Liver (tissue), 7 donors: ENCODE measurements at regions not wholly inside any gene's neighbourhood (a gene's known extent, or its start where the extent isn't known, plus 50 kb on each side); places are given as distances from the start of the nearest gene placed in this dataset.

ENCODE experiments used
- DNase-seq: peaks from one replicate; pipeline ENCODE4 v3.0.0-alpha.2; 2017; ENCODE audit warnings: low spot score
- H3K27ac ChIP-seq, 2 donors: one replicate each; pipeline ENCODE4 v1.7.0; 2013; ENCODE audit warnings: inconsistent platforms in 2 of 2, low read length in 2 of 2, control low read depth in 1 of 2, low read depth in 1 of 2, mild to moderate bottlenecking in 1 of 2
- H3K27me3 ChIP-seq, 4 donors: one replicate each; pipeline versions ENCODE4 v1.6.1 to v1.7.0; 2013; ENCODE audit warnings: low read length in 3 of 4, inconsistent platforms in 1 of 4, mild to moderate bottlenecking in 1 of 4, moderate library complexity in 1 of 4; ENCODE audit not compliant: control insufficient read depth in 4 of 4, insufficient read depth in 4 of 4
- H3K36me3 ChIP-seq, 4 donors: one replicate each; pipeline versions ENCODE4 v1.6.1 to v1.7.0; 2013; ENCODE audit warnings: low read length in 3 of 4, mild to moderate bottlenecking in 3 of 4, low read depth in 1 of 4, moderate library complexity in 1 of 4; ENCODE audit not compliant: control insufficient read depth in 4 of 4, insufficient read depth in 3 of 4
- H3K4me1 ChIP-seq, 4 donors: one replicate each; pipeline versions ENCODE4 v1.6.1 to v1.7.0; 2013; ENCODE audit warnings: low read length in 3 of 4, mild to moderate bottlenecking in 3 of 4, moderate library complexity in 1 of 4; ENCODE audit not compliant: control insufficient read depth in 4 of 4, insufficient read depth in 4 of 4
- H3K4me3 ChIP-seq, 3 donors: one replicate each; pipeline versions ENCODE4 v1.6.1 to v1.7.0; 2013; ENCODE audit warnings: low read length in 3 of 3, control low read depth in 1 of 3, low read depth in 1 of 3, mild to moderate bottlenecking in 1 of 3
- H3K9ac ChIP-seq, 2 donors: one replicate each; pipeline ENCODE4 v1.7.0; 2013; ENCODE audit warnings: low read length in 2 of 2, mild to moderate bottlenecking in 2 of 2, moderate library complexity in 2 of 2, control low read depth in 1 of 2, low read depth in 1 of 2
- H3K9me3 ChIP-seq, 4 donors: one replicate each; pipeline versions ENCODE4 v1.6.1 to v1.7.0; 2013; ENCODE audit warnings: low read length in 3 of 4; ENCODE audit not compliant: control insufficient read depth in 4 of 4
- ATF3 ChIP-seq: IDR thresholded peaks from 2 replicates; pipeline ENCODE4 v1.6.1; 2016; ENCODE audit warnings: antibody characterized with exemption
- EGR1 ChIP-seq, 2 donors: IDR thresholded peaks; 2 replicates each; pipeline ENCODE4 v1.6.1; 2016 to 2018; ENCODE audit warnings: antibody characterized with exemption in 2 of 2, low read depth in 2 of 2
- FOXA1 ChIP-seq: IDR thresholded peaks from 2 replicates; pipeline ENCODE4 v1.6.1; 2016; ENCODE audit warnings: antibody characterized with exemption
- FOXA2 ChIP-seq: IDR thresholded peaks from 2 replicates; pipeline ENCODE4 v1.6.1; 2016; ENCODE audit warnings: antibody characterized with exemption
- GABPA ChIP-seq, 2 donors: IDR thresholded peaks in 1 of 2; conservative IDR thresholded peaks in 1 of 2; 2 replicates each; pipeline ENCODE4 v1.6.1; 2016; ENCODE audit warnings: antibody characterized with exemption in 2 of 2, mild to moderate bottlenecking in 1 of 2, moderate library complexity in 1 of 2
- HNF4A ChIP-seq, 2 donors: conservative IDR thresholded peaks; 2 replicates each; pipeline ENCODE4 v1.6.1; 2016; ENCODE audit warnings: antibody characterized with exemption in 2 of 2, mild to moderate bottlenecking in 2 of 2
- HNF4G ChIP-seq: IDR thresholded peaks from 2 replicates; pipeline ENCODE4 v1.6.1; 2016; ENCODE audit warnings: antibody characterized with exemption
- JUND ChIP-seq, 2 donors: IDR thresholded peaks; 2 replicates each; pipeline ENCODE4 v1.6.1; 2016; ENCODE audit warnings: antibody characterized with exemption in 2 of 2
- MAX ChIP-seq: IDR thresholded peaks from 2 replicates; pipeline ENCODE4 v1.6.1; 2016; ENCODE audit warnings: antibody characterized with exemption
- NR2F2 ChIP-seq: IDR thresholded peaks from 2 replicates; pipeline ENCODE4 v1.6.1; 2016; ENCODE audit warnings: antibody characterized with exemption
- RAD21 ChIP-seq, 2 donors: IDR thresholded peaks; 2 replicates each; pipeline ENCODE4 v1.6.1; 2016; ENCODE audit warnings: antibody characterized with exemption in 2 of 2, mild to moderate bottlenecking in 2 of 2
- REST ChIP-seq: IDR thresholded peaks from 2 replicates; pipeline ENCODE4 v1.6.1; 2016; ENCODE audit warnings: antibody characterized with exemption, mild to moderate bottlenecking
- RXRA ChIP-seq, 2 donors: IDR thresholded peaks; 2 replicates each; pipeline ENCODE4 v1.6.1; 2017 to 2018; ENCODE audit warnings: antibody characterized with exemption in 2 of 2, mild to moderate bottlenecking in 1 of 2
- SP1 ChIP-seq: IDR thresholded peaks from 2 replicates; pipeline ENCODE4 v1.6.1; 2018; ENCODE audit warnings: antibody characterized with exemption, mild to moderate bottlenecking
- TAF1 ChIP-seq: conservative IDR thresholded peaks from 2 replicates; pipeline ENCODE4 v1.6.1; 2016; ENCODE audit warnings: antibody characterized with exemption, mild to moderate bottlenecking
- YY1 ChIP-seq: IDR thresholded peaks from 2 replicates; pipeline ENCODE4 v1.6.1; 2016; ENCODE audit warnings: antibody characterized with exemption, mild to moderate bottlenecking
- ZBTB33 ChIP-seq: IDR thresholded peaks from 2 replicates; pipeline ENCODE4 v1.6.1; 2016; ENCODE audit warnings: antibody characterized with exemption
- WGBS: extraction: QIAGEN DNeasy Blood & Tissue Kit; methylation state at CpG from one replicate; pipeline ENCODE4 v1.1.7; 2013; 5-methylcytosine and 5-hydroxymethylcytosine counted together
- donor health status: healthy.
- donor health status: healthy.
- donor health status: healthy.
- donor health status: healthy.

GRCh38 chr6:19721766-19722377 is 115.3 kb upstream of the ID4 start:
- Histone ChIP-seq H3K9me3 (peaks cover 0 to 4% (median 0%) of the 10 kb centered on the region in 4 donors), H3K4me1 (no peaks in the 10 kb centered on the region), H3K36me3 (no peaks in the 10 kb centered on the region), H3K27ac (no peak overlapping the region), H3K27me3 (peaks cover 0 to 3% (median 1%) of the 10 kb centered on the region in 4 donors), H3K9ac (no peak overlapping the region), H3K4me3 (no peak overlapping the region)
- DNase-seq = no peak
- 77% methylated on average over 11 of the region's 11 CpGs for WGBS
- TF ChIP-seq EGR1 (IDR thresholded peaks at IDR 0.05; ENCODE audit: low read depth in 2 of 2) = no peak
- TF ChIP-seq RXRA (IDR thresholded peaks at IDR 0.05) = no peak
- no peak for TF ChIP-seq SP1
- TF ChIP-seq HNF4A (conservative IDR thresholded peaks at IDR 0.05) = no peak
- TF ChIP-seq REST = no peak
- TF ChIP-seq NR2F2 = no peak
- no peak for TF ChIP-seq JUND (IDR thresholded peaks at IDR 0.05)

- peaks cover 0 to 4% (median 0%) of the 10 kb centered on the region in 4 donors for H3K9me3 ChIP-seq
- H3K27me3 ChIP-seq = peaks cover 0 to 3% (median 1%) of the 10 kb centered on the region in 4 donors
- no peaks in the 10 kb centered on the region for H3K4me1 ChIP-seq
- no peak overlapping the region for H3K27ac ChIP-seq
- no peak overlapping the region for H3K9ac ChIP-seq
- DNase-seq = no peak
- H3K36me3 ChIP-seq = no peaks in the 10 kb centered on the region
- 75% methylated on average over 6 of the region's 6 CpGs for WGBS
- no peak overlapping the region for H3K4me3 ChIP-seq
- TF ChIP-seq RXRA (IDR thresholded peaks at IDR 0.05) (no peak), MAX (no peak), GABPA (IDR thresholded peaks at IDR 0.05 in 1 of 2, conservative IDR thresholded peaks at IDR 0.05 in 1 of 2) (no peak), JUND (IDR thresholded peaks at IDR 0.05) (no peak), FOXA1 (no peak), HNF4A (conservative IDR thresholded peaks at IDR 0.05) (no peak), NR2F2 (no peak)
These were observed 114.2 kb upstream of the ID4 start for GRCh38 chr6:19722999-19723398.

GRCh38 chr6:19723545-19723944 is 113.6 kb upstream of the ID4 start:
- H3K9ac ChIP-seq = no peak overlapping the region
- H3K27me3 ChIP-seq = peaks cover 0 to 3% (median 1%) of the 10 kb centered on the region in 4 donors
- no peak overlapping the region for H3K4me3 ChIP-seq
- H3K9me3 ChIP-seq = peaks cover 0 to 4% (median 0%) of the 10 kb centered on the region in 4 donors
- H3K36me3 ChIP-seq = no peaks in the 10 kb centered on the region
- TF ChIP-seq ATF3 (no peak), SP1 (no peak), HNF4G (no peak), GABPA (IDR thresholded peaks at IDR 0.05 in 1 of 2, conservative IDR thresholded peaks at IDR 0.05 in 1 of 2) (no peak), HNF4A (conservative IDR thresholded peaks at IDR 0.05) (no peak), NR2F2 (no peak), REST (no peak), RAD21 (IDR thresholded peaks at IDR 0.05) (no peak), YY1 (no peak), EGR1 (IDR thresholded peaks at IDR 0.05; ENCODE audit: low read depth in 2 of 2) (no peak), FOXA1 (no peak), ZBTB33 (no peak), FOXA2 (no peak), MAX (no peak), TAF1 (no peak)
- no peak for DNase-seq
- no peaks in the 10 kb centered on the region for H3K4me1 ChIP-seq
- H3K27ac ChIP-seq = no peak overlapping the region
